ENCODE measurements at regions not wholly inside any gene's neighbourhood (a gene's known extent, or its start where the extent isn't known, plus 50 kb on each side); places are given as distances from the start of the nearest gene placed in this dataset.

- DNase-seq, result no peak
Observed at GRCh38 chr13:95455782-95456181, 96.7 kb upstream of the CLDN10 start.

DNA sequence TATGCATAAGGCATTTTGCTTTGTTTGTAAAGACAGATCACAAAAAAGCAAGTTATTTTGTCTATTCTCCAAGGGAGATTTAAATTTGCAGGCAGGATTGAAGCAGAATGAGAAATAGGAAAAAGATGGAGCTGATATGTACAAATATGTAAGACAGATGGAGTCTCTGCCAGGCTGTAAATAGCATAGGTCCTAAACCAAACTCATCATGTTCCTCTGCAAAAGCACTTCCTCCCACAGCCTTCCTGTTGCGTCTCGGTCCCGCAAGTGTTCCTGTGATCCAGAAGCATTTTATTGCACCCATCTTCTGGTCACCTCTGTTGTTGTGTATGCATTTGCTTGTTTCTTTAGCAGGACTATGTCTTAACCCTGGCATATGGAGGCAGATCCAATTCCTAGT, 95.7 kb upstream of the CLDN10 start:
- DNase-seq, result no peak

- no peak for DNase-seq
Observed at GRCh38 chr13:95457294-95457693, 95.2 kb upstream of the CLDN10 start.

- DNase-seq, result no peak
Observed at GRCh38 chr13:95462801-95463200, 89.7 kb upstream of the CLDN10 start.

GRCh38 chr13:95463531-95463930, 89.0 kb upstream of the CLDN10 start:
- no peak for DNase-seq

- DNase-seq, result no peak
Observed at GRCh38 chr13:95470574-95471366, 81.8 kb upstream of the CLDN10 start.

DNA sequence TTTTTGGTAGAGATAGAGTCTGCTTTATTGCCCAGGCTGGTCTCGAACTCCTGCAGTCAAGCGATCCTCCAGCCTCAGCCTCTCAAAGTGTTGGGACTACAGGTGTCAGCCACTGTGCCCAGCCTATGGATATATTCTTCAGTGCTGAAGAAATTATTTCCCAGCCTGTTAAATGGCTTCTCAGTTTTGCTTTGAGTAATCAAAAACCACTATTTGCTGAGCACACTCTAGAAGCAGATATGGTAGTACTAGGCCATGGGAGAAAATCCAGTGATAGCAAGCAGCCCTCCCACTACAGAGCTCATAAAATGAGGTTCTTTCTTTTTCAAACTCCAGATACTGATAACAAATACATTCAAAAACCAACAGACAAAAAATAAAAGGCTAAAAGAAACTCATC, 80.6 kb upstream of the CLDN10 start:
- DNase-seq, result no peak

GRCh38 chr13:95474992-95475391, 77.5 kb upstream of the CLDN10 start:
- DNase-seq, result no peak

DNA sequence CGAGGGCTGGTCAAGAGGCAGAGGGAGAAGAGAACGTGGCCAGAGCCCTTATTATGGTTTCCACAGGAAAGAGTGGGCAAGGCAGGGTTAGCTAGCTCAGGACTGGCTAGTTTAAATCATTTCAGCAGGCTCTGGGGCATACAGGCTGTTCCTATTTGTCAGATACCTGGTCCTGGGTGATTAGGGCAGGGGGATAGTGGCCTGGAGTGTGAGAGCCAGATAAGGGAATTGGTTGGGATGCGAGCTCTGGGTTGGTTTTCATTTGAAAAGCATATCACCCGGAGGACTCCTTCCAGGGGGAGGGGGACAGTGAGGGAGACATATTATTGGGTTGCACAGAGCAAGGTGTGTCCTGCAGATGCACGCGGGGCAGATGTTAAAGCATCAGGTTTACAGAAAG, 75.3 kb upstream of the CLDN10 start:
- no peak for DNase-seq

DNA sequence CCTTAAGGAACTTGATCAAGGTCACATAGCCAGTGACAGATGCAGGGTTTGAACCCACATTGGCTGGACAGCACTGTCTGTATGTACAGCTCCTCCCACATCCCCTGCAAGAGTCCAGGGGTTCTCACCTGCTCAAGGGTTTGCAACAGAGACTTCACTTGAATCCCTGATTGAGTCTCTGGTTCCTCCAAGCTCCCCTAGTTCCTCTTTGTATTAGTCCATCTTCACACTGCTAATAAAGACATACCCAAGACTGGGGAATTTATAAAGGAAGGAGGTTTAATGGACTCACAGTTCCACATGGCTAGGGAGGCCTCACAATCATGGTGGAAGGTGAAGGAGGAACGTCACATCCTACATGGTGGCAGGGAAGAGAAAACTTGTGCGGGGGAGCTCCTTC, 72.8 kb upstream of the CLDN10 start:
- no peak for DNase-seq

- DNase-seq, result no peak
Observed at GRCh38 chr13:95480131-95480545, 72.4 kb upstream of the CLDN10 start.

DNA sequence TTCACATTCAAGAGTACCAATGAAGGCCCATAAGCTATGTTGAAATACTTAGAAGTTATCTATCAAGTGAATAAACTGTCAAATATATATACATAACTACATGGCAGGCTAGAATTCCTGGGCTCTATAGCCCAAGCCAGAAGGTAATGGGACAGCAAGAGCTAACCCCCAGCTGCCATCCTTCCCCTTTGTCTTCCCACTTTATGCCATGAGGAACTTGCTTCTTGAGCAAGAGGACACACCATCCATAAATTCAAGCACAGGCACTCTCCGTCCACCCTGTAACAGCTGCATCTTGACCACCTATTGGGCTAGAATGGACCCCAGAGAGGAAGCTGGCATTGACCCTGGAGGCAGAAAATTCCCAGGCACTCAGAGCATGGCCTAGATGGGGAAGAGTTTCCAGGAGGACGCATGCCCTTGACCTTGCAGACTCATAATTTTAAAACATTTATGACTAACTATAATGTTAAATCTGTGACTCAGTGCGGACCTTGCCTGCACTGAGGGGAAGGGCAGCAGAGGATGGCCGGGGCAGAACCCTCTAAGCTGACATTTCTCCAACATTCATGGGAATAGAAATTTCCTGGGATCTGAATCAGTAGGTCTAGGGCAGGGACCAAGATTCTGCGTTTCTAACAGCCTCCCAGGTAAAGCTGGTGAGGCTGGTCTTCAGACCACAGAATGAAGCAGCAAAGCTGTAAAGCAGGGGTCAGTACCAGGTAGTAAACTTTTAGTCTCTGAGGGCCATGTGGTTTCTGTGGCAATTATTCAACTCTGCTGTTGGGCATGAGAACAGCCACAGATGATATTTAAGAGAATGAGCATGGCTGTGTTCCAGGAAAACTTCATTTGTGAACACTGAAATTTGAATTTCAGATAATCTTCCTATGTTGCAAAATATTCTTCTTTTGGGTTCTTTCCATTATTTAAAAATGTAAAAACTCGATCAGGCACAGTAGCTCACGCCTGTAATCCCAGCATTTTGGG, 71.4 kb upstream of the CLDN10 start:
- no peak for DNase-seq

- no peak for DNase-seq
Observed at GRCh38 chr13:95484052-95484451, 68.5 kb upstream of the CLDN10 start.

DNA sequence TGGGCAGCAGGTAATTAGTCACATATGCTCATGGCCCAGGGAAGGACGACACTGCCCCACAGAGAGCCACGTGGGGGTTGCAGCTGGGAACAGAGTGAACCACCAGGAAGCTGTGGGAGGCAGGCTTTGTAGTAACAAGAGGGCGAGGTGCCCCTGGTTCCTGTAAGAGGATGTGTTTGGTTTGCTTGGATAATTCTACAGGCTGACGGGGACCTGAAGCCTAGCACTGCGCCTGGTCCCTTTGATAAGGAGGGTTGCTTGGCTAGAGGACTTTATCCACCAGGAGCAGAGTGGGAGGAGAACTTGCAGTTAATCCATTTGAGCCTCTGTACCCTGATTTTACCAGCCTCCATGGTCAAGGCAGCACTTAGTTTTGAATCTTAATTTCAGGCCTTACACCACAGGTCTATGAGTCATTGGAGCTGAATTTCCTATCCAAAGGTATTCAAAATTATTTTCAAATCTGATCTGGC, 67.4 kb upstream of the CLDN10 start:
- no peak for DNase-seq

DNA sequence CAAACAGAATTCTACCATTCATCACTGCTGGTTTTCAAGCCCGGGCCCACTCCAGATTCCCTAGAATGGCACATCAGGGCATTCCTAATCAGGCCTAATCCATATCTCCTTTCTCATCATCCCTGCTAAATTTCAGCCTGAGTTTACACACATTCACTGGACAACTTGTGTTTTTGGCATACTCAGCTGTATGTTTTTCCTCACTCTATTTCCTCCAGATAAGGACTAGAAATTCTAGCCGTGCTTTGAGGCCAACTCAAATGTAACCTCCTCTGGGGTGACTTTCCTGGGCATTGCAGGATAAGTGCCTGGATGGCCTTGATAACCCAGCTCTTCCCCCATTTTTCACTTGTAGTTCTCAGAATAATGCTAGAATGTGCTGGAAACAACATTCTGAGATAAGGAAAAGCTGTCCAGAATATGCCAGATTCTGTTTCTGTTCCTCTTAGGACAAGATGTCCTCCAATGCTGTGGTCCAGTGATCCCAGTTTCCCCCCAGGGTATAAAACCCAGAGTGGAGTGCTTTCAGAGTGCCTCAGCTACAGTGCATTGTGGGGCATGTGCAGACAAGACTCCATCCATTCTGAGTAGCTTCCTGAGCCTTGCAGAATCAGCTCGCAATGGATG, 66.9 kb upstream of the CLDN10 start:
- DNase-seq, result no peak

GRCh38 chr13:95492044-95492801, 60.3 kb upstream of the CLDN10 start:
- no peak for DNase-seq

GRCh38 chr13:95494082-95494681, 58.3 kb upstream of the CLDN10 start:
- no peak for DNase-seq

GRCh38 chr13:95496485-95496884, 56.0 kb upstream of the CLDN10 start:
- no peak for DNase-seq

GRCh38 chr13:95497381-95497807, 55.1 kb upstream of the CLDN10 start:
- DNase-seq, result no peak

- DNase-seq, result no peak
Observed at GRCh38 chr13:95498886-95499285, 53.6 kb upstream of the CLDN10 start.

- no peak for DNase-seq
Observed at GRCh38 chr13:95499811-95500712, 52.5 kb upstream of the CLDN10 start.
